PC-9 (cell line): ENCODE measurements at regions not wholly inside any gene's neighbourhood (a gene's known extent, or its start where the extent isn't known, plus 50 kb on each side); places are given as distances from the start of the nearest gene placed in this dataset.

Source experiments
- EZH2 ChIP-seq: fragments of 200-600 bp; sonication (generic); IDR thresholded peaks from 2 replicates; pipeline ENCODE4 v1.8.0; 2017; ENCODE audit warnings: antibody characterized with exemption, low read depth
- TF ChIP-seq, protein P1 (sequence below): fragments of 200-600 bp; sonication (generic); conservative IDR thresholded peaks from 2 replicates; pipeline ENCODE4 v1.6.1; 2017; ENCODE audit warnings: mixed run types, antibody characterized with exemption, mild to moderate bottlenecking, moderate library complexity

DNA sequence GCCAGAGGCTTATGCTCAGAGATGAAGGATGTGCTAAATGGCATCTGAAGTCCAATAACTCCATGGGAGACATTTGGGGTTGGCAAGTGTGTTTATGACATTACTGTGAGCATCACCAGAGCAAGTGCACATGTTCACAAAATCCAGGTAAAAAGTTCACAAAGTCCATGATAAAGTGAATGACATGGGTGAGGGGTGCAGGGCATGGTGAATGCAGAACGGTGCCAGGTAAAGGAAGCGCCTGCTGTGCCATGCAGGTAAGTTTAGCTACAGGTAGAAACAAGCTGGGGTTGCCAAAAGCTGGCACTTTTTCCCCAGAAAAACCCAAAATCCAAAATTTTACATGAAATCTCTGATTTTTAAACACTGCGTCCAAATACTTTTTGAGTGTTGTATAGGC is 268.2 kb downstream of the ABHD5 start:
- TF ChIP-seq, protein P1, sequence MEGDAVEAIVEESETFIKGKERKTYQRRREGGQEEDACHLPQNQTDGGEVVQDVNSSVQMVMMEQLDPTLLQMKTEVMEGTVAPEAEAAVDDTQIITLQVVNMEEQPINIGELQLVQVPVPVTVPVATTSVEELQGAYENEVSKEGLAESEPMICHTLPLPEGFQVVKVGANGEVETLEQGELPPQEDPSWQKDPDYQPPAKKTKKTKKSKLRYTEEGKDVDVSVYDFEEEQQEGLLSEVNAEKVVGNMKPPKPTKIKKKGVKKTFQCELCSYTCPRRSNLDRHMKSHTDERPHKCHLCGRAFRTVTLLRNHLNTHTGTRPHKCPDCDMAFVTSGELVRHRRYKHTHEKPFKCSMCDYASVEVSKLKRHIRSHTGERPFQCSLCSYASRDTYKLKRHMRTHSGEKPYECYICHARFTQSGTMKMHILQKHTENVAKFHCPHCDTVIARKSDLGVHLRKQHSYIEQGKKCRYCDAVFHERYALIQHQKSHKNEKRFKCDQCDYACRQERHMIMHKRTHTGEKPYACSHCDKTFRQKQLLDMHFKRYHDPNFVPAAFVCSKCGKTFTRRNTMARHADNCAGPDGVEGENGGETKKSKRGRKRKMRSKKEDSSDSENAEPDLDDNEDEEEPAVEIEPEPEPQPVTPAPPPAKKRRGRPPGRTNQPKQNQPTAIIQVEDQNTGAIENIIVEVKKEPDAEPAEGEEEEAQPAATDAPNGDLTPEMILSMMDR, result no peak
- no peak for TF ChIP-seq EZH2
